Loucy (cell line): ENCODE measurements at regions not wholly inside any gene's neighbourhood (a gene's known extent, or its start where the extent isn't known, plus 50 kb on each side); places are given as distances from the start of the nearest gene placed in this dataset.

Experiments used
- H2AFZ ChIP-seq: fragments of 200-600 bp; sonication (generic); 2 replicates; pipeline ENCODE4 v1.6.0; 2016; ENCODE audit warnings: antibody characterized with exemption, mild to moderate bottlenecking, low read length, moderate library complexity
- H3F3A ChIP-seq: fragments of 200-600 bp; 2 replicates; pipeline ENCODE4 v1.6.0; 2016; ENCODE audit warnings: antibody characterized with exemption, low read depth, mild to moderate bottlenecking
- H3K27me3 ChIP-seq: fragments of 200-600 bp; sonication (generic); 2 replicates; pipeline ENCODE4 v1.6.1; 2014; ENCODE audit warnings: low read length, mild to moderate bottlenecking; ENCODE audit not compliant: insufficient read depth, poor library complexity, severe bottlenecking
- H3K36me3 ChIP-seq: fragments of 200-600 bp; sonication (generic); 2 replicates; pipeline ENCODE4 v1.6.1; 2016; ENCODE audit warnings: low read length; ENCODE audit not compliant: insufficient read depth
- H3K4me1 ChIP-seq: fragments of 200-600 bp; sonication (generic); 2 replicates; pipeline ENCODE4 v1.5.1; 2014; ENCODE audit warnings: low read length, mild to moderate bottlenecking; ENCODE audit not compliant: insufficient read depth, poor library complexity, severe bottlenecking
- H3K4me2 ChIP-seq: fragments of 200-600 bp; sonication (generic); 2 replicates; pipeline ENCODE4 v1.6.0; 2014; ENCODE audit warnings: antibody characterized with exemption, low read length, low read depth, mild to moderate bottlenecking; ENCODE audit not compliant: poor library complexity, severe bottlenecking
- H3K4me3 ChIP-seq: fragments of 200-600 bp; sonication (generic); 2 replicates; pipeline ENCODE4 v1.5.1; 2014; ENCODE audit warnings: low read length, mild to moderate bottlenecking, mixed read lengths; ENCODE audit not compliant: poor library complexity, severe bottlenecking
- H3K79me2 ChIP-seq: fragments of 200-600 bp; sonication (generic); 2 replicates; pipeline ENCODE4 v1.6.1; 2014; ENCODE audit warnings: low read length; ENCODE audit not compliant: insufficient read depth
- H3K9ac ChIP-seq: fragments of 200-600 bp; sonication (generic); 2 replicates; pipeline ENCODE4 v1.6.0; 2014; ENCODE audit warnings: mild to moderate bottlenecking, low read depth, low read length, moderate library complexity; ENCODE audit not compliant: poor library complexity, severe bottlenecking
- H3K9me2 ChIP-seq: fragments of 200-600 bp; sonication (generic); replicated peaks from 2 replicates; pipeline ENCODE4 v1.6.1; 2016; ENCODE audit warnings: low read depth, low read length, mixed read lengths
- H3K9me3 ChIP-seq: fragments of 200-600 bp; sonication (generic); 2 replicates; pipeline ENCODE4 v1.6.1; 2014; ENCODE audit warnings: mild to moderate bottlenecking, antibody characterized with exemption, low read length, low read depth; ENCODE audit not compliant: insufficient read depth
- H4K20me1 ChIP-seq: fragments of 200-600 bp; sonication (generic); 2 replicates; pipeline ENCODE4 v1.6.0; 2014; ENCODE audit warnings: antibody characterized with exemption, low read length, mild to moderate bottlenecking; ENCODE audit not compliant: insufficient read depth, poor library complexity, severe bottlenecking
- CTCF ChIP-seq: fragments of 200-600 bp; sonication (generic); conservative IDR thresholded peaks from 2 replicates; pipeline ENCODE4 v1.5.1; 2014; ENCODE audit warnings: mild to moderate bottlenecking, antibody characterized with exemption, low read length
- EZH2phosphoT487 ChIP-seq: fragments of 200-600 bp; IDR thresholded peaks from 2 replicates; pipeline ENCODE4 v1.6.1; 2018; ENCODE audit warnings: antibody characterized with exemption, mild to moderate bottlenecking, moderate library complexity, borderline replicate concordance

- no peaks in the 10 kb centered on the region for H3K9me3 ChIP-seq
- no peaks in the 10 kb centered on the region for H3F3A ChIP-seq
- H3K27me3 ChIP-seq: no peaks in the 10 kb centered on the region
- no peak overlapping the region for H3K4me3 ChIP-seq
- H3K4me2 ChIP-seq: no peak overlapping the region
- H3K79me2 ChIP-seq: no peaks in the 10 kb centered on the region
- H2AFZ ChIP-seq: no peak overlapping the region
- no peak overlapping the region for H3K9ac ChIP-seq
- TF ChIP-seq EZH2phosphoT487 (no peak), CTCF (no peak)
- no peaks in the 10 kb centered on the region for H4K20me1 ChIP-seq
- H3K36me3 ChIP-seq: no peaks in the 10 kb centered on the region
- no peaks in the 10 kb centered on the region for H3K4me1 ChIP-seq
- no peaks in the 10 kb centered on the region for H3K9me2 ChIP-seq
Measured at GRCh38 chr20:6471871-6472270, 295.6 kb upstream of the BMP2 start.

DNA sequence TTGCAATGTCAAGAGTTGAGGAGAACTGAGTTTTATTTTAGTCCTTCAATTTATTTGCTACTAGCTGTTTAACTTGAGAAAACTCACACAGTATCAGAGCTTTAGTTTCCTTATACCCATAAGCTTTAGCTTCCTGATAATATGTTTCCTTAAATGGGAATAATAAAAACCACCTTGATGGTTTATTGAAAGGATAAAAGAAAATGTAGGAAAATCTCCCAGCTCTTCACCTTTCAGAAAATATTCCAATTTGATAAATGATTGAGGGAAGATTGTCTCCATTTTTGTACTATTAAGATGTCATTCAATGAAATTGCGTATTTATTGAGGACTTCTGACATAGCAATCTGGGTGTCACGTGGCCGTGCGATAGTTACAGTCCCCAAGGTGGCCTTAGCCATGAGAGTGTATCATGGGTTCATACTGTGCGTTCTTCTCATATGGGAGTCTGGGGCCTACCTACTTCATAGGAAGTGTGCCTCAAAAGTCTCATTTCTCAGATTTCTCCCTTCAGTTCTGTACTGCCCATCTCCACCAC lies 296.3 kb upstream of the BMP2 start:
- H3K4me2 ChIP-seq: no peak overlapping the region

GRCh38 chr20:6469695-6470094 lies 297.8 kb upstream of the BMP2 start:
- no peaks in the 10 kb centered on the region for H3K4me1 ChIP-seq
- no peaks in the 10 kb centered on the region for H3K9me2 ChIP-seq
- H3K9me3 ChIP-seq: no peaks in the 10 kb centered on the region
- H3F3A ChIP-seq: no peaks in the 10 kb centered on the region
- H3K27me3 ChIP-seq: no peaks in the 10 kb centered on the region
- no peak for TF ChIP-seq CTCF
- no peak for TF ChIP-seq EZH2phosphoT487
- no peak overlapping the region for H3K4me2 ChIP-seq
- H2AFZ ChIP-seq: no peak overlapping the region
- no peaks in the 10 kb centered on the region for H4K20me1 ChIP-seq
- H3K36me3 ChIP-seq: no peaks in the 10 kb centered on the region
- H3K79me2 ChIP-seq: no peaks in the 10 kb centered on the region
- no peak overlapping the region for H3K9ac ChIP-seq
- no peak overlapping the region for H3K4me3 ChIP-seq

More for the DNA sequence above, 296.3 kb upstream of the BMP2 start:
- Histone ChIP-seq H3K9ac (no peak overlapping the region), H3K9me2 (no peaks in the 10 kb centered on the region), H3F3A (no peaks in the 10 kb centered on the region), H3K27me3 (no peaks in the 10 kb centered on the region), H3K79me2 (no peaks in the 10 kb centered on the region), H3K36me3 (no peaks in the 10 kb centered on the region), H3K4me1 (no peaks in the 10 kb centered on the region), H2AFZ (no peak overlapping the region), H4K20me1 (no peaks in the 10 kb centered on the region), H3K4me3 (no peak overlapping the region), H3K9me3 (no peaks in the 10 kb centered on the region)
- TF ChIP-seq EZH2phosphoT487 (no peak), CTCF (no peak)
